Body of pancreas (tissue), 4 donors: ENCODE measurements at regions not wholly inside any gene's neighbourhood (a gene's known extent, or its start where the extent isn't known, plus 50 kb on each side); places are given as distances from the start of the nearest gene placed in this dataset.

Experiments
- POLR2A ChIP-seq, 3 donors: fragments of 450-650 bp; IDR thresholded peaks; one replicate each; pipeline ENCODE4 v1.6.1; 2016; ENCODE audit warnings: antibody characterized with exemption in 3 of 3, mild to moderate bottlenecking in 2 of 3
- TF ChIP-seq, protein P1 (sequence below), 7 experiments: fragments of 450-650 bp in 4 of 7; fragments of 200-600 bp in 3 of 7; sonication (generic) in 3 of 7; IDR thresholded peaks; one replicate each; pipeline ENCODE4 v1.5.1; 2016 to 2019; ENCODE audit warnings: antibody characterized with exemption in 7 of 7

DNA sequence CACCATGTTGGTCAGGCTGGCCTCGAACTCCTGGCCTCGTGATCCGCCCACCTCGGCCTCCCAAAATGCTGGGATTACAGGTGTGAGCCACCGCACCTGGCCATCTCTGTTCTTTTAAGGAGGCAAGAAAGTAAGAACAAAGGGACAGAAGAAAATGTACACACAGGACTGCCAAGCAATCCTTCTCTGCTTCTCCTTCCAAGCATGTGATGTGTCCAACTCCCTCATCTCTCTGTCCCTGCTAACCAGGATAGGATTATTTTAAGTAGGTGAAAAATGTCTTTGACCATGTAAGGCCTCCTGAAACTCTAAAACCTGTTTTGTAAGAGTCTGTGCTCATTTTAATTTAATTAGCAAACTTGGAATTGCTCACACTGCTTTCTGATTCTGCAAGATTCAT lies 89.3 kb upstream of the ATL2 start:
- TF ChIP-seq, protein P1, sequence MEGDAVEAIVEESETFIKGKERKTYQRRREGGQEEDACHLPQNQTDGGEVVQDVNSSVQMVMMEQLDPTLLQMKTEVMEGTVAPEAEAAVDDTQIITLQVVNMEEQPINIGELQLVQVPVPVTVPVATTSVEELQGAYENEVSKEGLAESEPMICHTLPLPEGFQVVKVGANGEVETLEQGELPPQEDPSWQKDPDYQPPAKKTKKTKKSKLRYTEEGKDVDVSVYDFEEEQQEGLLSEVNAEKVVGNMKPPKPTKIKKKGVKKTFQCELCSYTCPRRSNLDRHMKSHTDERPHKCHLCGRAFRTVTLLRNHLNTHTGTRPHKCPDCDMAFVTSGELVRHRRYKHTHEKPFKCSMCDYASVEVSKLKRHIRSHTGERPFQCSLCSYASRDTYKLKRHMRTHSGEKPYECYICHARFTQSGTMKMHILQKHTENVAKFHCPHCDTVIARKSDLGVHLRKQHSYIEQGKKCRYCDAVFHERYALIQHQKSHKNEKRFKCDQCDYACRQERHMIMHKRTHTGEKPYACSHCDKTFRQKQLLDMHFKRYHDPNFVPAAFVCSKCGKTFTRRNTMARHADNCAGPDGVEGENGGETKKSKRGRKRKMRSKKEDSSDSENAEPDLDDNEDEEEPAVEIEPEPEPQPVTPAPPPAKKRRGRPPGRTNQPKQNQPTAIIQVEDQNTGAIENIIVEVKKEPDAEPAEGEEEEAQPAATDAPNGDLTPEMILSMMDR (IDR thresholded peaks at IDR 0.05), result no peak
- no peak for TF ChIP-seq POLR2A (IDR thresholded peaks at IDR 0.05)
